SK-N-MC (cell line): ENCODE measurements at regions not wholly inside any gene's neighbourhood (a gene's known extent, or its start where the extent isn't known, plus 50 kb on each side); places are given as distances from the start of the nearest gene placed in this dataset.

ENCODE experiments used
- EZH2 ChIP-seq: fragments of 200-600 bp; sonication (generic); IDR thresholded peaks from one replicate; pipeline ENCODE4 v1.6.1; 2017; ENCODE audit warnings: antibody characterized with exemption
- POLR2AphosphoS5 ChIP-seq: IDR thresholded peaks from 2 replicates; pipeline ENCODE4 v1.6.1; 2012; ENCODE audit warnings: mild to moderate bottlenecking, low read depth, low read length, borderline replicate concordance

GRCh38 chr4:105057370-105058105 lies 89.1 kb upstream of the TET2 start:
- TF ChIP-seq POLR2AphosphoS5 = no peak
- no peak for TF ChIP-seq EZH2
